CD4-positive, alpha-beta memory T cell (primary cell): ENCODE measurements at regions not wholly inside any gene's neighbourhood (a gene's known extent, or its start where the extent isn't known, plus 50 kb on each side); places are given as distances from the start of the nearest gene placed in this dataset.

Experiments
- CTCF ChIA-PET: fragments of 350-600 bp; sonication (Branson Sonifier 250); formaldehyde crosslinking; loops from one replicate; lab custom pipeline; 2021; ENCODE audit warnings: inconsistent platforms; ENCODE audit not compliant: partially characterized antibody; lab: Charles Lee
- POLR2A ChIA-PET: fragments of 350-600 bp; sonication (Branson Sonifier 250); formaldehyde crosslinking; loops from one replicate; lab custom pipeline; 2021; ENCODE audit not compliant: partially characterized antibody; lab: Charles Lee
- DNase-seq, 5 donors: peaks; one replicate each; pipeline versions ENCODE4 v3.0.0 to v3.0.0-alpha.2; 2020 to 2022; ENCODE audit warnings: mixed read lengths in 1 of 5
- H3K27ac ChIP-seq: one replicate; pipeline ENCODE4 v1.7.0; 2013; ENCODE audit warnings: low read depth, low read length
- H3K27me3 ChIP-seq: 2 replicates; pipeline ENCODE4 v1.7.0; 2013; ENCODE audit warnings: mild to moderate bottlenecking, low read length, moderate library complexity; ENCODE audit not compliant: insufficient read depth
- H3K36me3 ChIP-seq: 2 replicates; pipeline ENCODE4 v1.7.0; 2013; ENCODE audit warnings: mild to moderate bottlenecking, low read length, moderate library complexity; ENCODE audit not compliant: insufficient read depth
- H3K4me1 ChIP-seq: 2 replicates; pipeline ENCODE4 v1.7.0; 2013; ENCODE audit warnings: mild to moderate bottlenecking, low read length, moderate library complexity; ENCODE audit not compliant: insufficient read depth
- H3K4me3 ChIP-seq, 2 donors: one replicate each; pipeline ENCODE4 v1.7.0; 2013; ENCODE audit warnings: low read length in 2 of 2, mild to moderate bottlenecking in 1 of 2
- H3K9me3 ChIP-seq, 2 donors: one replicate each; pipeline ENCODE4 v1.7.0; 2013; ENCODE audit warnings: low read length in 2 of 2, control low read depth in 1 of 2; ENCODE audit not compliant: control insufficient read depth in 1 of 2
- H3K27ac Mint-ChIP-seq, 7 donors: one replicate each; pipeline ENCODE4 v1.8.0; 2020 to 2021; ENCODE audit warnings: mixed read lengths in 7 of 7, mild to moderate bottlenecking in 6 of 7, inconsistent platforms in 3 of 7, moderate library complexity in 3 of 7
- H3K27me3 Mint-ChIP-seq, 2 donors: one replicate each; pipeline ENCODE4 v1.8.0; 2020 to 2021; ENCODE audit warnings: mixed read lengths in 2 of 2
- H3K36me3 Mint-ChIP-seq, 2 donors: one replicate each; pipeline ENCODE4 v1.8.0; 2020 to 2021; ENCODE audit warnings: mixed read lengths in 2 of 2, inconsistent platforms in 1 of 2, mild to moderate bottlenecking in 1 of 2
- H3K4me1 Mint-ChIP-seq, 4 donors: one replicate each; pipeline ENCODE4 v1.8.0; 2020 to 2021; ENCODE audit warnings: mixed read lengths in 4 of 4, mild to moderate bottlenecking in 1 of 4
- H3K4me3 Mint-ChIP-seq, 8 donors: one replicate each; pipeline ENCODE4 v1.8.0; 2020 to 2021; ENCODE audit warnings: mixed read lengths in 8 of 8, mild to moderate bottlenecking in 7 of 8, moderate library complexity in 6 of 8, inconsistent platforms in 3 of 8
- H3K9me3 Mint-ChIP-seq, 8 donors: one replicate each; pipeline ENCODE4 v1.8.0; 2020 to 2021; ENCODE audit warnings: mixed read lengths in 8 of 8, mild to moderate bottlenecking in 5 of 8, inconsistent platforms in 3 of 8, moderate library complexity in 1 of 8
- intact Hi-C: fragments of 100-400 bp; cut with micrococcal nuclease; formaldehyde crosslinking; loops from one replicate; pipeline ENCODE4 v1.15.1; 2023

DNA sequence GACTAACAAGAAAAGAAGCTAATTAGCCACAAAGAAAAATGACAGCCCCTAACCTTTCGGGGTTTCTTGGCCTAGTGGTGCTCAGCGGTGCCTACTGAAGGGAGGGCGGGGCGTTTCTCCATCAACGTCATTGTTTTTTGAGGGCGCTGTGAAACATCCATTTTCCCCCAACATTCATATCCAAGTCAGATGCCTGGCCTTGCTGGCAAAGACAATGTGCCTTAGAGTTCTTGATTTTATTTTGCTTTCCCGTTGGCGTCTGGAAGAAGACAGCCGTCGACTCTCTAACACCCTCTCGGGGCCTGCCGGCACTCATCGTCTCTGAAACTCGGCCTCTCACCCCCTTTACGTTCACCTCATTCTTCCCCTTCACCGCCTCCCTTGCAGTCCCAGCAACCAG lies 154.5 kb downstream of the PHETA1 start:
- H3K36me3 Mint-ChIP-seq, result no peaks in the 10 kb centered on the region
- H3K27me3 Mint-ChIP-seq, result peaks cover 17 to 27% of the 10 kb centered on the region in 2 donors
- H3K4me3 Mint-ChIP-seq, result no peak overlapping the region
- Histone ChIP-seq H3K36me3 (no peaks in the 10 kb centered on the region), H3K4me1 (no peaks in the 10 kb centered on the region), H3K27ac (no peak overlapping the region), H3K4me3 (no peak overlapping the region), H3K9me3 (no peaks in the 10 kb centered on the region), H3K27me3 (no peaks in the 10 kb centered on the region)
- intact Hi-C loops, result no loop called here
- H3K9me3 Mint-ChIP-seq, result no peaks in the 10 kb centered on the region
- no peaks in the 10 kb centered on the region for H3K4me1 Mint-ChIP-seq
- no peak overlapping the region for H3K27ac Mint-ChIP-seq
- CTCF ChIA-PET, result no interaction called here
- DNase-seq, result no peak
- POLR2A ChIA-PET, result no interaction called here

DNA sequence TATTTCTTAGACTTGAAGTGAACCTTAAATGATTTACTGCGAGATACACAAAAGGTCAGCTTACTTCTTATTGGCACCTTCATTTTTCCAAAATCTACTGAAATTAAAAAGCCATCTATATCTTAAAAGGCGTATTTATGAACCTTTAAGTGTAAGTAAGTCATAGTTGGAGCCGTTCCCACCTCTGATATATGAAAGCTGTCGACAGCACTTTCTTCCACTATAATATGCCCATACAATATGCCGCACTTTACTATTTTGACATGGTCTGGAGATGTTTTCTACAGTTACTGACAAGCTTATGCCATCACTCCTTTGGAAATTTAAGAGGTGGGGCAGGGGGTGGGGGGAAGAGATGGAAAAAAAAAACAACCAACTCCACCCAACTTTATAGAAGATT lies 155.3 kb downstream of the PHETA1 start:
- no peaks in the 10 kb centered on the region for H3K4me1 Mint-ChIP-seq
- H3K27ac ChIP-seq, result no peak overlapping the region
- no peaks in the 10 kb centered on the region for H3K27me3 ChIP-seq
- H3K27me3 Mint-ChIP-seq, result peaks cover 17 to 23% of the 10 kb centered on the region in 2 donors
- no peaks in the 10 kb centered on the region for H3K9me3 ChIP-seq
- POLR2A ChIA-PET, result no interaction called here
- intact Hi-C loops, result no loop called here
- H3K4me3 Mint-ChIP-seq, result no peak overlapping the region
- no peaks in the 10 kb centered on the region for H3K36me3 Mint-ChIP-seq
- no peak overlapping the region for H3K4me3 ChIP-seq
- CTCF ChIA-PET, result no interaction called here
- DNase-seq, result no peak
- H3K36me3 ChIP-seq, result no peaks in the 10 kb centered on the region
- H3K27ac Mint-ChIP-seq, result no peak overlapping the region
- H3K4me1 ChIP-seq, result no peaks in the 10 kb centered on the region
- no peaks in the 10 kb centered on the region for H3K9me3 Mint-ChIP-seq

DNA sequence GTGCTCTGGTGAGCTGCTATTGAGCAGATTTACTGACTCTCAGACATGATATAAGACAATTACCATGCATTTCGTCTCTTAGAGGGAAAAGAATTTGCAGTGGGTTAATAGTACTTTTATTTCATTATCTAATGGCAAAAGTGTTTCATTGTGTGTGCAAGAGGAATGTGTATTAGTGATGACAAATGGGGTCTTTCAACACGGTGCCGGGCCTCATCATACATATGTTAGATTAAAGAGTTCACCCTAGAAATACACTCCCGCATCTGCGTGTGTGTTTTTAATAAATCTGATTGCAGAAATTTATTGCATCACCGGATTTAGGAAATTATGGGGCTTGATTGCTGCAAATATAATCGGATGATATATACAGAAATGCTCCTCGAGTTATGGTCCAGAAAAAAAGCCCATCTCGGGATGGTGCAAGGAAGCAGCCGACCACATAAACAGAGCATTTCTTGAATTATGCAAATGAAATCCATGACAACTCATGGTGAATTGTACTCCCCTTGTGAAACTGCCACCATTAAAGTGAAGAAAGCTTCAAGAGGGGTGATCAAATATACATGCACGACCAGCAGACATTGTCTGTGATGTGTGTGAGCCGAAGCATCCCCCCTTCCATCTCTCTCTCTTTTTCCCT lies 156.0 kb downstream of the PHETA1 start:
- no peaks in the 10 kb centered on the region for H3K9me3 Mint-ChIP-seq
- H3K4me3 ChIP-seq, result no peak overlapping the region
- H3K9me3 ChIP-seq, result no peaks in the 10 kb centered on the region
- H3K4me1 ChIP-seq, result no peaks in the 10 kb centered on the region
- H3K27me3 Mint-ChIP-seq, result peaks cover 21 to 22% of the 10 kb centered on the region in 2 donors
- H3K27ac Mint-ChIP-seq, result no peak overlapping the region
- H3K4me1 Mint-ChIP-seq, result no peaks in the 10 kb centered on the region
- H3K36me3 Mint-ChIP-seq, result no peaks in the 10 kb centered on the region
- ChIA-PET CTCF (no interaction called here), POLR2A (no interaction called here)
- intact Hi-C loops, result no loop called here
- no peaks in the 10 kb centered on the region for H3K36me3 ChIP-seq
- H3K4me3 Mint-ChIP-seq, result no peak overlapping the region
- H3K27me3 ChIP-seq, result no peaks in the 10 kb centered on the region
- no peak for DNase-seq
- H3K27ac ChIP-seq, result no peak overlapping the region

DNA sequence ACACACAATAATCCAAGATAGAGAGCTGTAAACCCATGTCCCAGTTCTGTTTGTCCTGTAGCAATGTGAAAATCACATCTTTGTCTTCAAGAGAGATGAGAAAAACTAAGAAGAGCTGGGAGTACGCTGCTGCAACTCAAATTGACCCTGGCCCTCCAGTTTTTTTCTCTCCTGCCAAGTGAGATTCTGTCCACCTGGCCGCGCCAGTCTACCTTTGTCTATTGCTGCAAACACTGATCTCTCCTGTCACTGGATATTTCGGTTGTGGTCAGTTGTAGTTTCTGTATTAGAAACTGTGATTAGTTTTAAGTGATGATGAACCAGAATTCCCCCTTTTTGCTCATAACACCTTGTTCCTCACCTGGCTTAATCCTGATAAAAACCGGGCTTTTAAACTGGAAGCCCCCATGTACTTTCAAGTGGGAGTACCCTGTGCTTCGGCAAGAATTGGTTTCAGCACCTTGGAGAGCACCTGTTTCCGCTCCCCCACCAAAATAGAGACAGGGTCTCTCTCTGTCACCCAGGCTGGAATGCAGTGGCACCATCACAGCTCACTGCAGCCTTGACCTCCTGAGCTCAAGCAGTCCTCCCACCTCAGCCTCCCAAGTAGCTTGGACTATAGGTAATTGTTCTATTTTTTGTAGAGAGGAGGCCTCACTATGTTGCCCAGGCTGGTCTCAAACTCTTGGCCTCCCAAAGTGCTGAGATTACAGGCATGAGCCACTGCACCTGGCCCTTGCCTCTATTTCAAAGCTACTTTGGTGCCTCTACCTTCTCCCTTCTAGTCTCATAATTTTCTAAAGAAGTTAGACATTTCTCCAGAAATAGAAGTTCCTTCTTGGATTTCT lies 156.8 kb downstream of the PHETA1 start:
- H3K27ac Mint-ChIP-seq, result no peak overlapping the region

DNA sequence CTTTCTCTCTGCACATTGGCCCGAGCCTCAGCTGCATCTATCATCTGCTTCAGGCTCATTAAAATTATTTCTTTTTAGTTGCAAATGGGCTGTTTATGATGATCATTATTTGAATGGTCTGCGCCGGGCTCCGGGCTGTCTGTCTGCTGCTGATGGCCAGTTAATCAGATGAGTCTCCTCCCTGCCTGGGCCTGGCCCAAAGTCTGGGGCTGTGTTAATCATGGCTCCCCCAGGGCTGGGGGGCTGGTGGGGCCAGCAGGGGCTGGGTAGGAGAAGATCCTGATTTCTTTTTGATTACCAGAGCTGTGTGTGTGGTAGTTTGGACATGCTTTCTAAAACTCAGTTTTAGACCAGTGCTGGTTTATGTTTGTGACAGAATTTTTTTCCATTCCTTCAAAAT lies 159.1 kb downstream of the PHETA1 start:
- Histone ChIP-seq H3K27ac (no peak overlapping the region), H3K4me3 (no peak overlapping the region), H3K9me3 (no peaks in the 10 kb centered on the region), H3K36me3 (no peaks in the 10 kb centered on the region), H3K27me3 (no peaks in the 10 kb centered on the region), H3K4me1 (no peaks in the 10 kb centered on the region)
- Mint-ChIP-seq H3K27ac (no peak overlapping the region), H3K4me1 (no peaks in the 10 kb centered on the region), H3K36me3 (no peaks in the 10 kb centered on the region), H3K4me3 (no peak overlapping the region), H3K27me3 (peaks cover 11 to 14% of the 10 kb centered on the region in 2 donors), H3K9me3 (no peaks in the 10 kb centered on the region)
- ChIA-PET POLR2A (no interaction called here), CTCF (no interaction called here)
- no peak for DNase-seq
- intact Hi-C loops, result no loop called here

More for the DNA sequence above, 156.8 kb downstream of the PHETA1 start:
- Mint-ChIP-seq H3K36me3 (no peaks in the 10 kb centered on the region), H3K27me3 (peaks cover 20 to 24% of the 10 kb centered on the region in 2 donors), H3K4me3 (no peak overlapping the region), H3K9me3 (no peaks in the 10 kb centered on the region), H3K4me1 (no peaks in the 10 kb centered on the region)
- CTCF ChIA-PET, result no interaction called here
- Histone ChIP-seq H3K4me3 (no peak overlapping the region), H3K4me1 (no peaks in the 10 kb centered on the region), H3K27ac (no peak overlapping the region), H3K36me3 (no peaks in the 10 kb centered on the region), H3K9me3 (no peaks in the 10 kb centered on the region), H3K27me3 (no peaks in the 10 kb centered on the region)
- no peak for DNase-seq
- intact Hi-C loops, result no loop called here
- POLR2A ChIA-PET, result interaction anchor here (0.7 kb wide), 1 partner anchor 756 kb away, joined by 3 read pairs; no protein-coding TSS in a partner anchor

DNA sequence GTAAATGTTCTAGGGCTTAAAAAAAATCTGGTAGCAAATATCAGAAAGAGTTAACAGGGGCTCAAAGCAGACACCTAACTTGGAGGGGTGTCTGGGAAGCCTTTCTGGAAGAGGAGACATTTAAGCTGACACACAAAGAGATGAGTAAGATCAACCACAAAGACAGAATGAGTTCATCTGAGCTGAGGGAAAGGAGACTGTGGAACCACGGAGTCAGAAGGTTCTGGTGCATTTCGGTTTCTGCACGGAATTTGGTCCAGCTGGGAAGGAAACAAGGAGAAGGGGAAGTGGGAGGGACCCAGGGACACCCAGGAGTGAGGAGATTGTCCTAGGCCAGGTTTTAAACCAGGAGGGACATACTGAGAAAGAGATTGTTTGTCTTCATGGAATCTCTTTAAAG lies 161.1 kb downstream of the PHETA1 start:
- peaks cover 9% of the 10 kb centered on the region in 2 donors for H3K27me3 Mint-ChIP-seq
- POLR2A ChIA-PET, result no interaction called here
- Histone ChIP-seq H3K27me3 (no peaks in the 10 kb centered on the region), H3K27ac (no peak overlapping the region), H3K9me3 (no peaks in the 10 kb centered on the region), H3K4me3 (no peak overlapping the region), H3K36me3 (no peaks in the 10 kb centered on the region), H3K4me1 (no peaks in the 10 kb centered on the region)
- intact Hi-C loops, result no loop called here
- no peak for DNase-seq
- H3K36me3 Mint-ChIP-seq, result no peaks in the 10 kb centered on the region
- H3K27ac Mint-ChIP-seq, result no peak overlapping the region
- no peak overlapping the region for H3K4me3 Mint-ChIP-seq
- H3K4me1 Mint-ChIP-seq, result peaks cover 0 to under 1% (median 0%) of the 10 kb centered on the region in 4 donors
- CTCF ChIA-PET, result no interaction called here
- H3K9me3 Mint-ChIP-seq, result no peaks in the 10 kb centered on the region

DNA sequence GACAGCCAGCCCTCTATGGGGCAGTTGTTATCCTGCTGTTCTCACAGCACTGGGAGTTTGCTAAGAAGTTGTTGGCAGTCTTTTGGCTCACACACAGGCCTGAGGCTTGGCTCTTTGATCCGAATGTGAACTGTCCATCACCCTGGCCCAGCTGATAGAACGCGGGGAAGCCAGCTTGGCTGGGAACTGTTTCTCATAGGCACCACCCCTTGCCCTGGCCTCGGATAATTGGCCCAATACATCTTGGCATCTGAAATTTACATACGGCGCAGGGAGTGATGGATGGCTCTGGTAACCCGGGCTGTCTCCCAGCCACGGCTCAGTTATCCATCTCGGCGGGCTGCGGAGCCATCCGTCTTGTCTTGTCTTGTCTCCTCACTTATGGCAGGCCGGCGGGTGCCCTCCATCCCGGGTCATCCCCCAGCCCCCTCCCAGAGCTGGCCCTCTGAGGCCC lies 164.1 kb downstream of the PHETA1 start:
- H3K4me3 Mint-ChIP-seq, result no peak overlapping the region
- no peaks in the 10 kb centered on the region for H3K4me1 ChIP-seq
- no peaks in the 10 kb centered on the region for H3K36me3 Mint-ChIP-seq
- H3K4me3 ChIP-seq, result no peak overlapping the region
- H3K36me3 ChIP-seq, result no peaks in the 10 kb centered on the region
- H3K27me3 ChIP-seq, result no peaks in the 10 kb centered on the region
- CTCF ChIA-PET, result no interaction called here
- peaks cover 0 to 6% (median 5%) of the 10 kb centered on the region in 4 donors for H3K4me1 Mint-ChIP-seq
- DNase-seq, result no peak
- intact Hi-C loops, result no loop called here
- no peaks in the 10 kb centered on the region for H3K9me3 ChIP-seq
- H3K27ac Mint-ChIP-seq, result no peak overlapping the region
- H3K9me3 Mint-ChIP-seq, result no peaks in the 10 kb centered on the region
- H3K27ac ChIP-seq, result no peak overlapping the region
- H3K27me3 Mint-ChIP-seq, result peaks cover 13 to 19% of the 10 kb centered on the region in 2 donors
- POLR2A ChIA-PET, result no interaction called here
